H1 (cell line): ENCODE measurements at regions not wholly inside any gene's neighbourhood (a gene's known extent, or its start where the extent isn't known, plus 50 kb on each side); places are given as distances from the start of the nearest gene placed in this dataset.
A peak's percentile ranks its signal among the peaks of the same experiment; 100 is the strongest.

Experiments
- CTCF ChIA-PET: fragments of 300-600 bp; sonication (Branson Sonifier 250); formaldehyde crosslinking; loops from one replicate; lab custom pipeline; 2021; ENCODE audit not compliant: partially characterized antibody; lab: Charles Lee
- POLR2A ChIA-PET: fragments of 300-600 bp; sonication (Branson Sonifier 250); formaldehyde crosslinking; loops from one replicate; lab custom pipeline; 2021; ENCODE audit warnings: inconsistent platforms; ENCODE audit not compliant: partially characterized antibody; lab: Charles Lee
- DNase-seq, 2 experiments: peaks; one replicate each; pipeline versions ENCODE4 v3.0.0 to v3.0.0-alpha.2; 2010 to 2022; ENCODE audit warnings: low spot score in 2 of 2, low read depth in 1 of 2, mixed read lengths in 1 of 2
- FAIRE-seq: peaks from 2 replicates; lab custom pipeline; 2011; peaks lifted over from hg19 to GRCh38; lab: Jason Lieb, UNC
- H2AFZ ChIP-seq: 2 replicates; pipeline ENCODE4 v1.8.1; 2012; ENCODE audit warnings: low read length, inconsistent platforms
- H2AK5ac ChIP-seq: 2 replicates; pipeline ENCODE4 v1.6.1; 2013; ENCODE audit warnings: low read depth, low read length
- H2BK120ac ChIP-seq: replicated peaks from 2 replicates; pipeline ENCODE3; 2013; ENCODE audit warnings: low read depth, low read length, inconsistent platforms
- H2BK12ac ChIP-seq: 2 replicates; pipeline ENCODE4 v1.6.1; 2013; ENCODE audit warnings: low read depth, low read length
- H2BK15ac ChIP-seq: 2 replicates; pipeline ENCODE4 v1.6.1; 2013; ENCODE audit warnings: low read length
- H2BK20ac ChIP-seq: 2 replicates; pipeline ENCODE4 v1.6.1; 2013; ENCODE audit warnings: low read length
- H2BK5ac ChIP-seq: 2 replicates; pipeline ENCODE4 v1.6.1; 2013; ENCODE audit warnings: low read depth, low read length
- H3K14ac ChIP-seq: 2 replicates; pipeline ENCODE4 v1.6.1; 2013; ENCODE audit warnings: inconsistent platforms; ENCODE audit not compliant: insufficient read length
- H3K18ac ChIP-seq: 2 replicates; pipeline ENCODE4 v1.6.1; 2013; ENCODE audit warnings: low read length; ENCODE audit errors: extremely low read depth
- H3K23ac ChIP-seq: 2 replicates; pipeline ENCODE4 v1.6.1; 2013; ENCODE audit warnings: inconsistent platforms; ENCODE audit not compliant: insufficient read length
- H3K23me2 ChIP-seq: 2 replicates; pipeline ENCODE4 v1.6.1; 2013; ENCODE audit warnings: low read depth, low read length
- H3K27ac ChIP-seq: 2 replicates; pipeline ENCODE4 v1.6.1; 2011; ENCODE audit warnings: low read depth, low read length, inconsistent platforms
- H3K27me3 ChIP-seq, 4 experiments: replicated peaks in 1 of 4; 1 replicate in 1 of 4; 2 replicates in 3 of 4; pipeline versions ENCODE4 v1.6.1 to v1.8.1; 2011 to 2013; ENCODE audit warnings: low read length in 3 of 4, mild to moderate bottlenecking in 3 of 4, inconsistent platforms in 2 of 4, mixed read lengths in 2 of 4, moderate library complexity in 1 of 4; ENCODE audit not compliant: control insufficient read depth in 3 of 4, insufficient read depth in 3 of 4; ENCODE audit errors: extremely low read depth in 1 of 4
- H3K36me3 ChIP-seq, 4 experiments: 2 replicates each; pipeline versions ENCODE4 v1.6.1 to v1.8.1; 2011 to 2013; ENCODE audit warnings: mild to moderate bottlenecking in 4 of 4, low read length in 3 of 4, moderate library complexity in 2 of 4, control low read depth in 1 of 4, inconsistent platforms in 1 of 4; ENCODE audit not compliant: insufficient read depth in 4 of 4, control insufficient read depth in 2 of 4
- H3K4ac ChIP-seq: replicated peaks from 2 replicates; pipeline ENCODE3; 2013; ENCODE audit warnings: low read length, low read depth, mixed read lengths, inconsistent platforms; ENCODE audit not compliant: insufficient read length
- H3K4me1 ChIP-seq, 4 experiments: replicated peaks in 1 of 4; 1 replicate in 1 of 4; 2 replicates in 3 of 4; pipeline versions ENCODE4 v1.6.1 to v1.8.1; 2011 to 2013; ENCODE audit warnings: low read length in 3 of 4, inconsistent platforms in 2 of 4, mixed read lengths in 1 of 4; ENCODE audit not compliant: insufficient read depth in 4 of 4, control insufficient read depth in 3 of 4
- H3K4me2 ChIP-seq, 2 experiments: 2 replicates each; pipeline versions ENCODE4 v1.6.1 to v1.8.1; 2011 to 2013; ENCODE audit warnings: low read depth in 2 of 2, low read length in 2 of 2, control low read depth in 1 of 2, inconsistent platforms in 1 of 2, mild to moderate bottlenecking in 1 of 2; ENCODE audit not compliant: insufficient read depth in 1 of 2
- H3K4me3 ChIP-seq, 4 experiments: fragments of 200-600, 300-600 bp in 1 of 4; sonication (generic), shearing (Covaris generic), sonication (Bioruptor Twin) in 1 of 4; 2 replicates each; pipeline versions ENCODE4 v1.5.1 to v1.8.1; 2011 to 2016; ENCODE audit warnings: low read length in 4 of 4, low read depth in 3 of 4, control low read depth in 2 of 4, inconsistent platforms in 2 of 4, mild to moderate bottlenecking in 2 of 4, mixed read lengths in 1 of 4, moderate library complexity in 1 of 4; ENCODE audit not compliant: insufficient read depth in 2 of 4; ENCODE audit errors: extremely low read depth in 1 of 4
- H3K56ac ChIP-seq: replicated peaks from 2 replicates; pipeline ENCODE3; 2013; ENCODE audit warnings: low read depth, mild to moderate bottlenecking, mixed read lengths, low read length, inconsistent platforms; ENCODE audit not compliant: insufficient read length
- H3K79me1 ChIP-seq: 2 replicates; pipeline ENCODE4 v1.6.1; 2013; ENCODE audit warnings: low read depth, low read length, control low read depth
- H3K79me2 ChIP-seq, 2 experiments: 2 replicates each; pipeline versions ENCODE4 v1.6.1 to v1.8.1; 2012 to 2013; ENCODE audit warnings: low read length in 2 of 2, mild to moderate bottlenecking in 2 of 2, inconsistent platforms in 1 of 2; ENCODE audit not compliant: insufficient read depth in 2 of 2, control insufficient read depth in 1 of 2
- H3K9ac ChIP-seq, 4 experiments: replicated peaks in 1 of 4; 1 replicate in 1 of 4; 2 replicates in 3 of 4; pipeline versions ENCODE4 v1.6.1 to v1.8.1; 2011 to 2013; ENCODE audit warnings: low read depth in 3 of 4, low read length in 3 of 4, control low read depth in 2 of 4, mild to moderate bottlenecking in 2 of 4, moderate library complexity in 2 of 4, inconsistent platforms in 1 of 4; ENCODE audit errors: extremely low read depth in 1 of 4
- H3K9me3 ChIP-seq, 2 experiments: 2 replicates each; pipeline versions ENCODE4 v1.6.1 to v1.8.1; 2012 to 2013; ENCODE audit warnings: mild to moderate bottlenecking in 2 of 2, moderate library complexity in 2 of 2, control low read depth in 1 of 2, inconsistent platforms in 1 of 2, low read depth in 1 of 2, low read length in 1 of 2, mixed read lengths in 1 of 2; ENCODE audit not compliant: insufficient read depth in 2 of 2
- H4K20me1 ChIP-seq, 2 experiments: replicated peaks in 1 of 2; 2 replicates each; pipeline versions ENCODE3 to v1.8.1; 2011 to 2013; ENCODE audit warnings: inconsistent platforms in 2 of 2, low read length in 2 of 2, mild to moderate bottlenecking in 1 of 2; ENCODE audit not compliant: insufficient read depth in 2 of 2, control insufficient read depth in 1 of 2
- H4K5ac ChIP-seq: 2 replicates; pipeline ENCODE4 v1.6.1; 2013; ENCODE audit warnings: low read length, low read depth, mixed read lengths, inconsistent platforms; ENCODE audit not compliant: insufficient read length
- H4K8ac ChIP-seq: 2 replicates; pipeline ENCODE4 v1.8.0; 2013; ENCODE audit warnings: mild to moderate bottlenecking, moderate library complexity, low read length, inconsistent platforms; ENCODE audit not compliant: insufficient read depth; ENCODE audit errors: extremely low read depth
- H4K91ac ChIP-seq: replicated peaks from 2 replicates; pipeline ENCODE3; 2013; ENCODE audit warnings: low read length, mixed read lengths, inconsistent platforms; ENCODE audit not compliant: insufficient read length
- ASH2L ChIP-seq: fragments of 200-600, 300-600 bp; sonication (generic); IDR thresholded peaks from one replicate; pipeline ENCODE4 v1.7.1; 2017; ENCODE audit warnings: low read length
- CEBPB ChIP-seq: IDR thresholded peaks from 2 replicates; pipeline ENCODE4 v1.6.1; 2012; ENCODE audit warnings: low read depth, low read length
- KDM4A ChIP-seq: IDR thresholded peaks from one replicate; pipeline ENCODE4 v1.7.1; 2012; ENCODE audit warnings: low read depth, mild to moderate bottlenecking, moderate library complexity, low read length, inconsistent platforms; ENCODE audit not compliant: severe bottlenecking
- YY1 ChIP-seq: IDR thresholded peaks from 2 replicates; pipeline ENCODE4 v1.6.1; 2011; ENCODE audit warnings: low read depth, mild to moderate bottlenecking, low read length
- WGBS, 2 experiments: shearing (Covaris generic) in 1 of 2; methylation state at CpG; one replicate each; pipeline versions ENCODE4 v1.1.6 to v1.1.7; 2013 to 2015; ENCODE audit warnings: low lambda C conversion rate in 2 of 2, mixed read lengths in 2 of 2, inconsistent platforms in 1 of 2, low coverage in 1 of 2, missing lambda C conversion rate in 1 of 2; ENCODE audit not compliant: insufficient replicate concordance in 2 of 2, insufficient coverage in 1 of 2, insufficient read length in 1 of 2; ENCODE audit errors: extremely low coverage in 1 of 2, missing lambda C conversion rate in 1 of 2; 5-methylcytosine and 5-hydroxymethylcytosine counted together

GRCh38 chr6:4017834-4018170 is 61.1 kb downstream of the FAM217A start:
- no peak overlapping the region for H2BK120ac ChIP-seq
- peak overlapping the region; percentile 60 for H3K56ac ChIP-seq
- 0 out of 2 replicates have a peak, but pooled peaks have one; percentile 17 for TF ChIP-seq YY1
- no peak for TF ChIP-seq CEBPB
- TF ChIP-seq ASH2L = no peak
- TF ChIP-seq KDM4A = peak; percentile 5
- H2AFZ ChIP-seq = no peak overlapping the region
- H3K27me3 ChIP-seq = no peaks in the 10 kb centered on the region
- peaks cover 0 to 6% (median 0%) of the 10 kb centered on the region in 4 experiments; a peak in 2 of 8 replicates for H3K36me3 ChIP-seq
- H3K27ac ChIP-seq = peak overlapping the region; percentile 92
- no peak overlapping the region for H2AK5ac ChIP-seq
- H2BK15ac ChIP-seq = no peak overlapping the region
- H3K4me1 ChIP-seq = peaks cover 4 to 8% (median 5%) of the 10 kb centered on the region in 4 experiments; a peak in 4 of 7 replicates
- H4K20me1 ChIP-seq = peaks cover 1% of the 10 kb centered on the region in 2 experiments
- H4K8ac ChIP-seq = no peak overlapping the region
- peak overlapping the region; percentile 63 to 92 (median 78) for H3K9ac ChIP-seq
- no peaks in the 10 kb centered on the region for H3K9me3 ChIP-seq
- no peak overlapping the region for H2BK20ac ChIP-seq
- no peak overlapping the region for H3K18ac ChIP-seq
- no peak overlapping the region; the same call in 1 of the 2 replicates for H2BK12ac ChIP-seq
- H4K91ac ChIP-seq = no peak overlapping the region
- H3K4me2 ChIP-seq = peak overlapping the region; percentile 79 to 84
- no peak overlapping the region for H3K14ac ChIP-seq
- no peak for DNase-seq
- WGBS, 2 experiments = 2% methylated on average over 9 of the region's 9 CpGs; no CpG with 5 or more reads in 1 of the 2 experiments
- no peaks in the 10 kb centered on the region; the same call in 1 of the 2 replicates for H3K79me1 ChIP-seq
- no peak overlapping the region for H4K5ac ChIP-seq
- H2BK5ac ChIP-seq = peak overlapping the region; percentile 94
- peaks cover 18 to 64% of the 10 kb centered on the region in 2 experiments; a peak in 3 of 4 replicates for H3K79me2 ChIP-seq
- POLR2A ChIA-PET = interaction anchor here (0.5 to 1.7 kb wide), 7 partner anchors 9 to 205 kb away, joined by 3 to 6 read pairs (median 3); no protein-coding TSS in a partner anchor
- peak overlapping the region; percentile 70 to 94 (median 88) for H3K4me3 ChIP-seq
- no peak overlapping the region for H3K4ac ChIP-seq
- CTCF ChIA-PET = interaction anchor here (0.8 kb wide), 1 partner anchor 16 kb away, joined by 3 read pairs; no protein-coding TSS in a partner anchor
- FAIRE-seq = no peak
- peaks cover 2% of the 10 kb centered on the region for H3K23me2 ChIP-seq
- H3K23ac ChIP-seq = no peak overlapping the region
